Natural killer cell treated with Interleukin-12 subunit alpha and Interleukin-12 subunit beta and Interleukin-15 and Interleukin-18, amount 100 ng/mL, for 72 hours (primary cell): ENCODE measurements at regions not wholly inside any gene's neighbourhood (a gene's known extent, or its start where the extent isn't known, plus 50 kb on each side); places are given as distances from the start of the nearest gene placed in this dataset.

ENCODE experiments used
- ATAC-seq, 2 donors: fragments of 150-1000 bp; cut with Tn5 transposase in 1 of 2; sonication (Bioruptor Pico), chemical (Tn5 transposase) in 1 of 2; 2 replicates each; pipeline ENCODE4 v1.10.0; 2021
- DNase-seq: peaks from one replicate; pipeline ENCODE4 v3.0.0; 2022; ENCODE audit warnings: low spot score
- H3K27ac Mint-ChIP-seq, 2 donors: 1 replicate in 1 of 2; 2 replicates in 1 of 2; pipeline ENCODE4 v1.8.0; 2022; ENCODE audit warnings: mixed read lengths in 2 of 2, mild to moderate bottlenecking in 1 of 2, moderate library complexity in 1 of 2
- H3K27me3 Mint-ChIP-seq, 2 donors: 1 replicate in 1 of 2; 2 replicates in 1 of 2; pipeline ENCODE4 v1.8.0; 2022; ENCODE audit warnings: mixed read lengths in 2 of 2
- H3K36me3 Mint-ChIP-seq: one replicate; pipeline ENCODE4 v1.8.0; 2022; ENCODE audit warnings: mixed read lengths
- H3K4me1 Mint-ChIP-seq, 2 donors: 1 replicate in 1 of 2; 2 replicates in 1 of 2; pipeline ENCODE4 v1.8.0; 2022; ENCODE audit warnings: low read depth in 2 of 2, mixed read lengths in 2 of 2, mild to moderate bottlenecking in 1 of 2
- H3K4me3 Mint-ChIP-seq: one replicate; pipeline ENCODE4 v1.8.0; 2022; ENCODE audit warnings: mixed read lengths
- H3K9me3 Mint-ChIP-seq: 2 replicates; pipeline ENCODE4 v1.8.0; 2022; ENCODE audit warnings: mixed read lengths

DNA sequence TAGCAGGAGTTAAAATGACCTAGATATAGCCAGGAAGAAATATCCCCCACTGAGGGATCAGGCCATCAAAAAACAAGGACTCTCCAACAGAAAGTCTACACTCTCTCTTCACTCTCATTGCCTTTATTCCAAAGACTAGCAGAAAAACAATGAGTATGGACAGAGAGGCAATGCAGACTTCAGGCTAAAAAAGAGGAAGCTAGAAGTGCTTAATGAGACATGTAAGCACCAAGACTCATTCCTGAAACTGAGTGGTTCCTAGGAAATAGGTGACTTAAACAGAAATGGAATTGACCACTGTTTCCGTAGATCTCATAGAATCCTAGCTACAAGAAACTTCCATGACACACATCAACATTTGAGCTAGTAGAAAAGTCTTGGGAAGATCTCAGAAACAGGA, 387.3 kb downstream of the KDM5D start:
- H3K36me3 Mint-ChIP-seq: no peaks in the 10 kb centered on the region
- no peaks in the 10 kb centered on the region for H3K27me3 Mint-ChIP-seq
- no peak for ATAC-seq

DNA sequence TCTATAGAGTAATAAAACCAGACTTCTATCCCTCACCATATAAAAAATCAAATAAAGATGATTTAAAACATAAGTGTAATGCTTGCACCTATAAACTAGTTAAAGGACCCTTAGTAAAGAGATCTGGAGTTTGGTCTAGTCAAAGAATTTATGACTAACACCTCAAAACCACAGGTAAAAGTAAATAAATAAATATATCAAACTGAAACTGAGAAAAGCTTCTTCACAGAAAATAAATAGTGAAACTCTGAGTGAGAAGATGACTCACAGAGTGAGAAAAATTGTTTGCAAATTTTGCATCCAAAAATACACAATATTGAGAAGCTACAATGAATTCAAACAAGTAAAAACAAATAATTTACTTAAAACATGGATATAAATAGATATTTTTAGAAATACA, 387.8 kb downstream of the KDM5D start:
- Mint-ChIP-seq H3K27ac (no peak overlapping the region), H3K4me1 (no peaks in the 10 kb centered on the region), H3K36me3 (no peaks in the 10 kb centered on the region), H3K9me3 (no peaks in the 10 kb centered on the region), H3K27me3 (no peaks in the 10 kb centered on the region), H3K4me3 (no peak overlapping the region)
- ATAC-seq (no peak), DNase-seq (no peak)

More for the DNA sequence above, 387.3 kb downstream of the KDM5D start:
- H3K9me3 Mint-ChIP-seq: no peaks in the 10 kb centered on the region
- no peak for DNase-seq
- H3K27ac Mint-ChIP-seq: no peak overlapping the region
- H3K4me1 Mint-ChIP-seq: no peaks in the 10 kb centered on the region
- no peak overlapping the region for H3K4me3 Mint-ChIP-seq

DNA sequence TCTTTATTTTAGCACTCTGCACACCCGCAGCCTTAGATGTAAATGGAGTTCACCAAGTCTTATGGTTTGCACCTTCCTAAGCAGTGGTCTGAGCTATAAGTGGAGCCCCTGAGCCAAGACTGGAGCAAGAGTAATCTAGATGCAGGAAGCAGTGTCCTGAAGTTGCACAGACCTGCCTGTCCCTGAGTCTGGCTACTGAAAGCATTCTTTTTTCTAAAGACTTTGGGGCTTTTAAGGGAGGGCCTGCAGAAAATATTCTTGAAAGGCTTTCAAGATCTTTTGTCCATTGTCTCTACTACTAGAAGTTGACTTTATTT, 389.7 kb downstream of the KDM5D start:
- ATAC-seq (no peak), DNase-seq (no peak)
- Mint-ChIP-seq H3K4me3 (no peak overlapping the region), H3K27ac (no peak overlapping the region), H3K36me3 (no peaks in the 10 kb centered on the region), H3K27me3 (no peaks in the 10 kb centered on the region), H3K9me3 (no peaks in the 10 kb centered on the region), H3K4me1 (no peaks in the 10 kb centered on the region)

- no peaks in the 10 kb centered on the region for H3K27me3 Mint-ChIP-seq
- no peaks in the 10 kb centered on the region for H3K4me1 Mint-ChIP-seq
- ATAC-seq (no peak), DNase-seq (no peak)
- H3K9me3 Mint-ChIP-seq: no peaks in the 10 kb centered on the region
- no peaks in the 10 kb centered on the region for H3K36me3 Mint-ChIP-seq
- no peak overlapping the region for H3K4me3 Mint-ChIP-seq
- H3K27ac Mint-ChIP-seq: no peak overlapping the region
These were observed 390.3 kb downstream of the KDM5D start for GRCh38 chrY:19354061-19354856.

GRCh38 chrY:19351616-19352015, 392.9 kb downstream of the KDM5D start:
- Mint-ChIP-seq H3K27ac (no peak overlapping the region), H3K36me3 (no peaks in the 10 kb centered on the region), H3K27me3 (no peaks in the 10 kb centered on the region), H3K9me3 (no peaks in the 10 kb centered on the region), H3K4me3 (no peak overlapping the region), H3K4me1 (no peaks in the 10 kb centered on the region)
- ATAC-seq: no peak
- no peak for DNase-seq

DNA sequence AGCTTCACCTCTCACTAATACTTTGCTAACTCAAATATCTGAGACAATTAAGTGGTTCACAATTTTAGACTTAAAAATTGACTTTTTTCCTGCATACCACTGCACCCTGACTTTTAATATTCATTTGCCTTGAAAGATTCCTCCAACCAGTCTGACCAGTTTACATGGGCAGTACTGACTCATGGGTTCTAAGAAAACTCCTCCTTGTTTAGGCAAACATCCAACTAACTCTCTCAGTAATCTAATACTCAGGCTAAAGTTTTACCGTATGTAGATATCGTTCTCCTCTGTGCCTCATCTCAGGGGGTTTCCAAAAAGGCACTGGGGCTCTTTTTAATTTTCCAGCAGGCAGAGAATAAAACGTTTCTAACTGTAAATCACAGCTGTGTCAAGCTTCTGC, 422.8 kb downstream of the KDM5D start:
- DNase-seq: no peak
- H3K4me3 Mint-ChIP-seq: no peak overlapping the region
- H3K27me3 Mint-ChIP-seq: no peaks in the 10 kb centered on the region
- H3K9me3 Mint-ChIP-seq: no peaks in the 10 kb centered on the region
- H3K4me1 Mint-ChIP-seq: no peaks in the 10 kb centered on the region
- H3K36me3 Mint-ChIP-seq: no peaks in the 10 kb centered on the region
- no peak for ATAC-seq
- H3K27ac Mint-ChIP-seq: no peak overlapping the region

DNA sequence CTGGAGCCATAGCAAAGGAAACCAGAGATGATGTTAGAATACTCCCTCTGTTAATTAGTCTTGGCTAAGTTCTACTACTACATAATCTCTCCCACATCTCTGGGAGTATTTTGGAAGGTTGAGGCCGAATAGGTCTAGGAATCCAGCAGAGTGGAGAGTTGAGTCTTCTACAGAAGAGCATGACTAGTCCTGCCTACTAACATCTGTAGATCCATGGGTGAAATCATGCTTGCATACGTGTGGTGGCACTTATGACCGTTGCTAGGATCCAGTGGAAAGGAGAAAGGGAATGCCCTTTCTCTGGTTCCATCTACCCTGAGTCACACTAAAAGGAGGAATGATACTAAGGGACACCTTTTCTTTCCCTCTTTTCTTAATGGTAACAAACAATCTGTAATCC, 425.4 kb downstream of the KDM5D start:
- Mint-ChIP-seq H3K4me3 (no peak overlapping the region), H3K4me1 (no peaks in the 10 kb centered on the region), H3K27ac (no peak overlapping the region), H3K36me3 (no peaks in the 10 kb centered on the region), H3K9me3 (no peaks in the 10 kb centered on the region), H3K27me3 (no peaks in the 10 kb centered on the region)
- ATAC-seq (no peak), DNase-seq (no peak)

DNA sequence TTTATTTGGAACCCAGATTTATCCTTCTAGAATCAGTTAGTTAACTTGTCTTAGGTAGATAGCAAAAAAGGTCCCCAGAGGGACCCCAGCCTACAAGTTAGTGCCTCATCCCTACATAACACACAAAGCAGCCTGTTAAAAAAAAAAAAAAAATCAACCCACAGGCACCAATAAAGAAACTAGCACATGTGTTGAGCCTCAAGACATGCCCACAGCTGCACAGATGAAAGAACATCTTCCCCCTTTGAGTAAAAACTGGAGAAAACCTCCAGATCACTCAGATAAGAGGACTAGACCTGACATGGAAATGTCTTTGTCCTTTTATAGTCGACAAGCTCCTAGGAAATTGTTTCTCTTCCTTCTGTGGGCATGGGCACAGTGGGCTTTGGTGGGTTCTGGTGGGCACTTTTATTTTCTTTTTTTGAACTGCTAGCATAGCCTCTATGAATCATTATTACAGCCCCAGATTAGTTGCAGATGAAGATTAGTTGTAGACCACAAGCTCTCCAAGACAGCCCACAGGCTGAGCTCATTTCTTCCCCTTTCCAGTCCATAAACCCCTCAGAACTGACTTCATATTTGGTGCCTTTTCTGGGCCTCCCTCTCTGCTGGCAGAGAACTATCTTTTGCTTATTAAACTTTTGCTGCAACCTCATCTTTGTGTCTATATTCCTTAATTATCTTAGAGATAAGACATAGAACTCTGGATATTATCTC, 427.1 kb downstream of the KDM5D start:
- DNase-seq: no peak
- no peak for ATAC-seq
- Mint-ChIP-seq H3K27me3 (no peaks in the 10 kb centered on the region), H3K9me3 (no peaks in the 10 kb centered on the region), H3K36me3 (no peaks in the 10 kb centered on the region), H3K27ac (no peak overlapping the region), H3K4me1 (no peaks in the 10 kb centered on the region), H3K4me3 (no peak overlapping the region)

DNA sequence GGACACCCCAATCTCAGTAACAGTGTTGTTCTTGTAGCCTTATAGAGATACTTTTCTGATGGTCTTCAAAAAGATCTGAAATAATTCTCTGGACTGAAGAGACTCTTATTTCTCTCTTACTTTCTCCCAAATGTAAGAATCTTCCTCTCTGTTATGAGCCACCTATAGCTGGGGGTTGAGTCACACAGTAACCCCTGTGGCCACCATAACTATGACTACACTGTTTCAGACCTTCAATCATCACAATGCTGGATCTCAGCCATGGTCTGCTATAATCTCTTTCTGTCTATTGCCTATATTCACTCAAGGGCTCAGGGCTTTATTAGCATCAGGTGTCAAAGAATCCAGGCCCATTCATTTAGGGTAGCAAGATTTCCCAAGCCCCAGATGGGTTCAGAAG, 436.9 kb downstream of the KDM5D start:
- Mint-ChIP-seq H3K27me3 (no peaks in the 10 kb centered on the region), H3K4me3 (no peak overlapping the region), H3K36me3 (no peaks in the 10 kb centered on the region), H3K27ac (no peak overlapping the region), H3K9me3 (no peaks in the 10 kb centered on the region), H3K4me1 (no peaks in the 10 kb centered on the region)
- ATAC-seq (no peak), DNase-seq (no peak)

GRCh38 chrY:19303136-19303535, 441.4 kb downstream of the KDM5D start:
- H3K36me3 Mint-ChIP-seq: no peaks in the 10 kb centered on the region
- H3K4me3 Mint-ChIP-seq: no peak overlapping the region
- DNase-seq (no peak), ATAC-seq (no peak)
- H3K27ac Mint-ChIP-seq: no peak overlapping the region
- H3K9me3 Mint-ChIP-seq: no peaks in the 10 kb centered on the region
- no peaks in the 10 kb centered on the region for H3K27me3 Mint-ChIP-seq
- H3K4me1 Mint-ChIP-seq: no peaks in the 10 kb centered on the region

DNA sequence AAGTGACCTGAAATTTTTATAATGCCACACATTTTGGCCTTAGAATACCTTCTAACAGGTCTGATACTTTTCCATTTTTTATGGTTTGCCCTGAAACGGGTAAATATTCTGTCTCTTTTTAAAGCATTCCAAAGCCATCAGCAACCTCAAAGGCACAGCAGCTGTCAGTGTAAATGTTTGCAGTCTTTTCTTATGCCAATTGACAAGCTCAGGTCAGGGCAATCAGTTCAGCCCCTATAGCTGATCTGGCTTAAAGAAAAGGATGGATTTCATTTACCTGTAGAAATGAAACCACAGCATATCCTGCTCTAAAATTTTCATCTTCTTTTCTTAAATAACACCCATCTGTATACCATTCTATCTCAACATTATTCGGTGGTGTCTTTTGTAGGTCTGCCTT, 453.6 kb downstream of the KDM5D start:
- H3K4me3 Mint-ChIP-seq: no peak overlapping the region
- H3K27me3 Mint-ChIP-seq: no peaks in the 10 kb centered on the region
- no peaks in the 10 kb centered on the region for H3K4me1 Mint-ChIP-seq
- no peak for DNase-seq
- no peaks in the 10 kb centered on the region for H3K36me3 Mint-ChIP-seq
- no peak overlapping the region for H3K27ac Mint-ChIP-seq
- ATAC-seq: no peak
- H3K9me3 Mint-ChIP-seq: no peaks in the 10 kb centered on the region

DNA sequence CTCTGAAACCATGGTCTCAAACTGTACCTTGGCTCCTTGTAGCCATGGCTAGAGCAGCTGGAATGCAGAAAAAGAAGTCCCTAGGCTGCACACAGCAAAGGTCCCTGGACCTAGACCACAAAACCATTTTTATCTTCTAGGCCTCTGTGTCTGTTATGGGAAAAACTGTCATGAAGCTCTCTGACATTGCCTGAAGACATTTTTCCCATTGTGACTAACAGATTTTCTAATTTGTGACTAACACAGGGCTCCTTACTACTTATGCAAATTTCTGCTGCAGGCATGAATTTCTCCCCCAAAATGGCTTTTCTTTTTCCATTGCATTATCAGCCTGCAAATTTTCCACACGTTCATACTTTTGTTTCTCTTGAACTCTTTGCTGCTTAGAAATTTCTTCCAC, 470.4 kb downstream of the KDM5D start:
- Mint-ChIP-seq H3K4me1 (no peaks in the 10 kb centered on the region), H3K27me3 (no peaks in the 10 kb centered on the region), H3K4me3 (no peak overlapping the region), H3K27ac (no peak overlapping the region), H3K36me3 (no peaks in the 10 kb centered on the region), H3K9me3 (no peaks in the 10 kb centered on the region)
- DNase-seq (no peak), ATAC-seq (no peak)

DNA sequence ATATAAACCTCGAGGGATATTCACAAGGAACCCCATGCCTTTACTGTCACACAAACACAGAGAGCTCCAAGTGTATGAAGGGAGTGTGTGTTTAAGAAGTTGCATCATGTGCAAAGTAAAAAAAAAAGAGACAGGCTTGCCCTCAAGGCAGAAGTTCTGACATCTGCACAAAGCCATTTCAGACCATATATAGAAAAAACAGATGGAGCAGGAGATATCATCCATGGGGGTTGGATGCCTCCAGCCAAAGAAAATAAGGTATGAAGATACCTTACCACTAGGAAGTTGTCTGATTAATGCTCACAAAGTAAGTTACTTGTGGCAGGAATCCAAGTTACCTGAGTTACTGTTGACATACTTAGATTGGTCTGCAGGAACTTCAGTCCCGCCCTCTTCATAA, 476.2 kb downstream of the KDM5D start:
- Mint-ChIP-seq H3K27ac (no peak overlapping the region), H3K27me3 (no peaks in the 10 kb centered on the region), H3K4me1 (no peaks in the 10 kb centered on the region), H3K36me3 (no peaks in the 10 kb centered on the region), H3K4me3 (no peak overlapping the region), H3K9me3 (no peaks in the 10 kb centered on the region)
- ATAC-seq: no peak
- no peak for DNase-seq

GRCh38 chrY:19265404-19265803, 479.1 kb downstream of the KDM5D start:
- no peak overlapping the region for H3K27ac Mint-ChIP-seq
- DNase-seq (no peak), ATAC-seq (no peak)
- no peak overlapping the region for H3K4me3 Mint-ChIP-seq
- H3K27me3 Mint-ChIP-seq: no peaks in the 10 kb centered on the region
- H3K4me1 Mint-ChIP-seq: no peaks in the 10 kb centered on the region
- H3K36me3 Mint-ChIP-seq: no peaks in the 10 kb centered on the region
- no peaks in the 10 kb centered on the region for H3K9me3 Mint-ChIP-seq

DNA sequence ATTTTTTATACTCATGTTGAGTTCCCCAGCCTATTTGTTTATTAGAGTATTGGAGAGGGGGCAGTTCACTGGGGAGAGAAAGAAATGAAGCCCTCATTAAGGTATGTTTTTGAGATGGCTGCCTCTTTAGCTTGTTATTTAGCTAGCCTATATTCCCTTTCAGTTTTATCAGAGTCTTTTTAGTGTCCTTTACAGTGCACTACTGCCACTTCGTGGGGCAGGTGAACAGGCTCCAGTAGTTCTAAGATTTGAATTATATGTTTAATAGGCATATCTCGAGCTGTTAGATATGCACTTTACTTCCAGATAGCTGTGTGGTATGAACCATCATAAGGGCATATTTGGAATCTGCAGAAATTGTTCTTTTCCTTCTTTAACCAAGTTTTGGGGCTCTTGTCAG, 482.2 kb downstream of the KDM5D start:
- DNase-seq (no peak), ATAC-seq (no peak)
- no peaks in the 10 kb centered on the region for H3K27me3 Mint-ChIP-seq
- H3K9me3 Mint-ChIP-seq: no peaks in the 10 kb centered on the region
- H3K4me1 Mint-ChIP-seq: no peaks in the 10 kb centered on the region
- H3K36me3 Mint-ChIP-seq: no peaks in the 10 kb centered on the region
- H3K27ac Mint-ChIP-seq: no peak overlapping the region
- no peak overlapping the region for H3K4me3 Mint-ChIP-seq
